GM13977 (cell line): ENCODE measurements at regions not wholly inside any gene's neighbourhood (a gene's known extent, or its start where the extent isn't known, plus 50 kb on each side); places are given as distances from the start of the nearest gene placed in this dataset.

Source experiments
- DNase-seq: peaks from one replicate; pipeline ENCODE4 v3.0.0; 2012; ENCODE audit warnings: low spot score
- in situ Hi-C: fragments of 300-500 bp; cut with MboI; formaldehyde crosslinking; loops from one replicate; pipeline ENCODE4 v1.12.0; 2022; ENCODE audit warnings: low sequenced_read_pairs, low pct_unique_long_range_greater_than_20kb, mixed read lengths, inconsistent platforms; ENCODE audit not compliant: unreplicated experiment
- TF ChIP-seq, protein P1 (sequence below): IDR thresholded peaks from 2 replicates; pipeline ENCODE4 v1.5.1; 2012; ENCODE audit warnings: mild to moderate bottlenecking, control low read depth; ENCODE audit not compliant: insufficient read depth; ENCODE audit errors: extremely low read depth, missing control alignments

DNA sequence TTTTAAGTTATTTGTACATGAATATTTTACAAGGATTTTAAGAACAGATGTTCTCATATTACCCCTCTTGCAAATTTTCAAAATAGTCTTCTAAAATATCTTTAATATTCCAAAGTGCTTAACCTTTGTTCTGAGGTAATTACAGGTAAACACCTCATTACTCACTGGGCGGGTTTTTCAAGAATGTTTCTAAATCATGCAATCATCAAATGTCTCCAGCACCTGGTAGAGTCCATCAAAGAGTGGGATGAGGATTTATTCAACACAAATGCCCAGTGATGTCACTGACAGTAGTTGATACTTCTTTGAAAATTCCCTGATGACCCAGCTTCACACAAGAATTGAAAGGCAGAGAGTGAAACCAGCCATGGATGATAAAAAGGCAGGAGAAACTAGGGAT, 114.4 kb downstream of the SEC61B start:
- TF ChIP-seq, protein P1, sequence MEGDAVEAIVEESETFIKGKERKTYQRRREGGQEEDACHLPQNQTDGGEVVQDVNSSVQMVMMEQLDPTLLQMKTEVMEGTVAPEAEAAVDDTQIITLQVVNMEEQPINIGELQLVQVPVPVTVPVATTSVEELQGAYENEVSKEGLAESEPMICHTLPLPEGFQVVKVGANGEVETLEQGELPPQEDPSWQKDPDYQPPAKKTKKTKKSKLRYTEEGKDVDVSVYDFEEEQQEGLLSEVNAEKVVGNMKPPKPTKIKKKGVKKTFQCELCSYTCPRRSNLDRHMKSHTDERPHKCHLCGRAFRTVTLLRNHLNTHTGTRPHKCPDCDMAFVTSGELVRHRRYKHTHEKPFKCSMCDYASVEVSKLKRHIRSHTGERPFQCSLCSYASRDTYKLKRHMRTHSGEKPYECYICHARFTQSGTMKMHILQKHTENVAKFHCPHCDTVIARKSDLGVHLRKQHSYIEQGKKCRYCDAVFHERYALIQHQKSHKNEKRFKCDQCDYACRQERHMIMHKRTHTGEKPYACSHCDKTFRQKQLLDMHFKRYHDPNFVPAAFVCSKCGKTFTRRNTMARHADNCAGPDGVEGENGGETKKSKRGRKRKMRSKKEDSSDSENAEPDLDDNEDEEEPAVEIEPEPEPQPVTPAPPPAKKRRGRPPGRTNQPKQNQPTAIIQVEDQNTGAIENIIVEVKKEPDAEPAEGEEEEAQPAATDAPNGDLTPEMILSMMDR, result no peak

GRCh38 chr9:99340281-99340680, 118.2 kb downstream of the SEC61B start:
- TF ChIP-seq, protein P1, result no peak
- in situ Hi-C loops, result no loop called here
- DNase-seq, result no peak

More for the DNA sequence above, 114.4 kb downstream of the SEC61B start:
- DNase-seq, result no peak
- in situ Hi-C loops, result no loop called here

- DNase-seq, result no peak
- in situ Hi-C loops, result no loop called here
- TF ChIP-seq, protein P1, result no peak
Observed at GRCh38 chr9:99341686-99342085, 119.6 kb downstream of the SEC61B start.

DNA sequence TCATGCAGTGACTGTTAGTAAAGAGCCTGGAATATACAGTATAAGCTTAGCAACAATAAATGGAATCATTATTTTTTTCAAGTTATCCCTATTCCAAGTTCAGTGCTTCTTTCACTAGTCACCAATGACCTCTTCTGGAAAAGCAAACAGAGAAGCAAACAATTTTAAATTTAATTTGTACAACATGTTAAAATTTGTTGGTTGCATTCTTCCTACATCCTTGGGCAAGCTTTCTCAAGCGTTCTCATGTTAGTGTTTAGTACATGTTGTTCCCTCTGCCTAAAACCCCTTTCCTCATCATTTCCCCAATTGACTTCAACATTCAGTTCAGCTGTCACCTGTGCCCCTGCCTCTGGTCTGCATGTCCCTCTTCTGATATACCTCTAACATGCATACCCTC, 123.4 kb downstream of the SEC61B start:
- no peak for DNase-seq
- TF ChIP-seq, protein P1, result no peak
- in situ Hi-C loops, result no loop called here

GRCh38 chr9:99345942-99346341, 123.9 kb downstream of the SEC61B start:
- DNase-seq, result no peak
- TF ChIP-seq, protein P1, result no peak
- in situ Hi-C loops, result no loop called here

DNA sequence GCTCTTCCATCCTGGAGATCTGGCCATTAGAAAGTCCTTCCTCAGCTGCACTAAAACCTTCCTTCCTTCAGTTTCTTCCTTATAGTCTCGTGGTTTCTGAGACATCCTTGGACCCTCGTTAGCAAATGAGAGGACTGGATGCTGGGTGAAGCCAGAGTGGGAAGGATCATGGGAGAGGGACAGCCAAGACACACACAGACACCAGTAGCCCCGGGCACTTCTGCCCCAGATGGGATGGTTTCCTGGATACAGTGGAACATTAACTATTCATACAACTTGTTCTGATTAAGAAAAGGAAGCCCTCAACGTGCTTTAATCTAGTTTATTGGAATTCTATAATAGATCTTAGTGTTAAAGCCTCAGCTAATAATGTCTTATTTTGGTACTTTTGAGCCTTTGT, 125.5 kb downstream of the SEC61B start:
- TF ChIP-seq, protein P1, result no peak
- DNase-seq, result no peak
- in situ Hi-C loops, result no loop called here

DNA sequence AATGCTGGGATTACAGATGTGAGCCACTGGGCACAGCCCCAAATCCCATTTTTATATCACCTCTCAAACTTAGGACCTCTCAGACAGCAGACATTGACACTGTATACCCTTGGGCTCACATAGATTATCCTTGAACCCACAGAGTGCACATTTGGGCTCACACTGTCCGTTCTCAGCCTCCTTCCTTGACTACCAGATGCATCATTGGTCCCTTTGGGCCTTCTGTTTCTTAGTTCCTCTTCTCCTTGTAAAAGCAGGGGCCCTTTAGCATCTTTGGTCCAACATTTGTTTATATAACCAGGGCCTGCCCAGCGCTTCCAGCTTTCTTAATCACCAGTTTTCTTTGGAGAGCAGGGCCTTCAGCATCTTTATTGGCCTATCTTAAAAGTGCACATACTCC, 126.2 kb downstream of the SEC61B start:
- TF ChIP-seq, protein P1, result no peak
- in situ Hi-C loops, result no loop called here
- no peak for DNase-seq
